Osteoblast (primary cell): ENCODE measurements at regions not wholly inside any gene's neighbourhood (a gene's known extent, or its start where the extent isn't known, plus 50 kb on each side); places are given as distances from the start of the nearest gene placed in this dataset.

Source experiments
- DNase-seq: peaks from one replicate; pipeline ENCODE4 v3.0.0; 2011; ENCODE audit warnings: low spot score, mixed read lengths; ENCODE audit not compliant: insufficient read length; ENCODE audit errors: missing footprints
- H2AFZ ChIP-seq: 2 replicates; pipeline ENCODE4 v1.6.0; 2011; ENCODE audit warnings: mild to moderate bottlenecking, low read length
- H3K27ac ChIP-seq: 2 replicates; pipeline ENCODE4 v1.5.1; 2011; ENCODE audit warnings: mild to moderate bottlenecking, low read depth, low read length, moderate library complexity
- H3K27me3 ChIP-seq: 2 replicates; pipeline ENCODE4 v1.6.0; 2012; ENCODE audit warnings: mild to moderate bottlenecking, control low read depth, inconsistent platforms, low read length, moderate library complexity; ENCODE audit not compliant: insufficient read depth
- H3K36me3 ChIP-seq: 2 replicates; pipeline ENCODE4 v1.5.1; 2011; ENCODE audit warnings: mild to moderate bottlenecking, low read length, control low read depth, moderate library complexity; ENCODE audit not compliant: insufficient read depth
- H3K4me1 ChIP-seq: 2 replicates; pipeline ENCODE4 v1.5.1; 2011; ENCODE audit warnings: mild to moderate bottlenecking, low read length, control low read depth, moderate library complexity; ENCODE audit not compliant: insufficient read depth
- H3K4me2 ChIP-seq: 2 replicates; pipeline ENCODE4 v1.6.0; 2011; ENCODE audit warnings: mild to moderate bottlenecking, low read length; ENCODE audit not compliant: insufficient read depth
- H3K4me3 ChIP-seq: fragments of 200-600 bp; sonication (generic); 3 replicates; pipeline ENCODE4 v1.5.1; 2012; ENCODE audit warnings: mild to moderate bottlenecking, low read length, inconsistent platforms; ENCODE audit not compliant: insufficient read depth
- H3K79me2 ChIP-seq: 2 replicates; pipeline ENCODE4 v1.6.0; 2012; ENCODE audit warnings: mild to moderate bottlenecking, low read length, control low read depth, inconsistent platforms; ENCODE audit not compliant: insufficient read depth
- H3K9me3 ChIP-seq: 2 replicates; pipeline ENCODE4 v1.5.1; 2011; ENCODE audit warnings: low read depth, low read length, control low read depth
- H4K20me1 ChIP-seq: 2 replicates; pipeline ENCODE4 v1.6.0; 2012; ENCODE audit warnings: mild to moderate bottlenecking, low read length, control low read depth; ENCODE audit not compliant: insufficient read depth
- CTCF ChIP-seq: IDR thresholded peaks from 2 replicates; pipeline ENCODE4 v1.5.1; 2011; ENCODE audit warnings: mild to moderate bottlenecking, low read depth, low read length, moderate library complexity; ENCODE audit errors: extremely low read depth

GRCh38 chr11:115886422-115886733 is 382.2 kb upstream of the CADM1 start:
- no peak overlapping the region for H2AFZ ChIP-seq
- H3K9me3 ChIP-seq, result no peaks in the 10 kb centered on the region
- TF ChIP-seq CTCF, result no peak
- H3K4me1 ChIP-seq, result no peaks in the 10 kb centered on the region
- H3K36me3 ChIP-seq, result no peaks in the 10 kb centered on the region
- H3K27ac ChIP-seq, result no peak overlapping the region
- no peaks in the 10 kb centered on the region for H3K79me2 ChIP-seq
- no peaks in the 10 kb centered on the region for H4K20me1 ChIP-seq
- no peak overlapping the region for H3K4me3 ChIP-seq
- DNase-seq, result no peak
- H3K4me2 ChIP-seq, result no peak overlapping the region
- no peaks in the 10 kb centered on the region for H3K27me3 ChIP-seq

- Histone ChIP-seq H3K36me3 (no peaks in the 10 kb centered on the region), H3K79me2 (no peaks in the 10 kb centered on the region), H3K27ac (no peak overlapping the region), H3K4me1 (no peaks in the 10 kb centered on the region), H4K20me1 (no peaks in the 10 kb centered on the region), H2AFZ (no peak overlapping the region), H3K4me2 (no peak overlapping the region), H3K9me3 (no peaks in the 10 kb centered on the region), H3K4me3 (no peak overlapping the region), H3K27me3 (no peaks in the 10 kb centered on the region)
- DNase-seq, result no peak
- no peak for TF ChIP-seq CTCF
Observed at GRCh38 chr11:115885535-115886421, 381.6 kb upstream of the CADM1 start.

- no peak for TF ChIP-seq CTCF
- no peaks in the 10 kb centered on the region for H3K27me3 ChIP-seq
Observed at GRCh38 chr11:115884800-115885534, 380.8 kb upstream of the CADM1 start.

GRCh38 chr11:115874843-115875242 is 370.6 kb upstream of the CADM1 start:
- no peak overlapping the region for H2AFZ ChIP-seq
- no peaks in the 10 kb centered on the region for H3K27me3 ChIP-seq
- no peaks in the 10 kb centered on the region for H4K20me1 ChIP-seq
- no peak for TF ChIP-seq CTCF
- no peak overlapping the region for H3K27ac ChIP-seq
- H3K9me3 ChIP-seq, result peaks cover 2% of the 10 kb centered on the region
- no peak for DNase-seq
- H3K4me3 ChIP-seq, result no peak overlapping the region
- no peaks in the 10 kb centered on the region for H3K36me3 ChIP-seq
- H3K4me2 ChIP-seq, result no peak overlapping the region
- no peaks in the 10 kb centered on the region for H3K79me2 ChIP-seq
- H3K4me1 ChIP-seq, result no peaks in the 10 kb centered on the region

More at GRCh38 chr11:115884800-115885534, 380.8 kb upstream of the CADM1 start:
- Histone ChIP-seq H2AFZ (no peak overlapping the region), H3K9me3 (no peaks in the 10 kb centered on the region), H4K20me1 (no peaks in the 10 kb centered on the region), H3K4me2 (no peak overlapping the region), H3K4me3 (no peak overlapping the region), H3K4me1 (no peaks in the 10 kb centered on the region), H3K79me2 (no peaks in the 10 kb centered on the region), H3K27ac (no peak overlapping the region), H3K36me3 (no peaks in the 10 kb centered on the region)
- DNase-seq, result no peak
